ENCODE measurements at regions not wholly inside any gene's neighbourhood (a gene's known extent, or its start where the extent isn't known, plus 50 kb on each side); places are given as distances from the start of the nearest gene placed in this dataset.

- TF ChIP-seq POLR2A (IDR thresholded peaks at IDR 0.05; ENCODE audit: low read depth, low read length) (no peak), POLR2AphosphoS5 (IDR thresholded peaks at IDR 0.05; ENCODE audit: low read depth, low read length) (no peak), SPI1 (IDR thresholded peaks at IDR 0.05; ENCODE audit: low read depth, low read length) (no peak), PAX5 (IDR thresholded peaks at IDR 0.05; ENCODE audit: insufficient read depth, low read length, severe bottlenecking) (no peak), TAF1 (IDR thresholded peaks at IDR 0.05; ENCODE audit: low read depth, low read length) (no peak)
These were observed 456.2 kb downstream of the EPHA4 start for GRCh38 chr2:221115944-221116343.
